ENCODE measurements at regions not wholly inside any gene's neighbourhood (a gene's known extent, or its start where the extent isn't known, plus 50 kb on each side); places are given as distances from the start of the nearest gene placed in this dataset.
"Not testable (repeated sequence)": the region's sequence is repeated elsewhere in the genome, so short reads cannot be mapped to it uniquely, and the experiment has no call there.

DNA sequence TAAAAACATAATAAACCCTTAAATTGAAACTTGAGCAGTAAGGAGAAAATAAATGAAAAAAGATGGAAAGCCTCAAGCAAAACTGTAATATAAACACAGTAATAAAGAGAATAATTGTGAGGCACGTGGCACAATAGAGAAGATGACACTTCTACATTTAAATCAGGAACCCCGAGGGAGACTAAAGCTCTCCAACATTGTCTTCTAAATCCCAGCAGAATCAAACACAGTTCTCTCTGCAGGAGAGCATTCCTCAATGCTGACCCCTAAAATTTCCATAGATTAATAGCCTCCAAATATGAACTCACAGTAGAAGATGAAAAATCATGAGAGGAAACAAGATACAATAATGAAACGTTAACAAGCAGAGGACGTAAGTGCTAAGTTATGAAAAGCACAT is 721.2 kb upstream of the COX7C start:
- DNase-seq = no peak

DNA sequence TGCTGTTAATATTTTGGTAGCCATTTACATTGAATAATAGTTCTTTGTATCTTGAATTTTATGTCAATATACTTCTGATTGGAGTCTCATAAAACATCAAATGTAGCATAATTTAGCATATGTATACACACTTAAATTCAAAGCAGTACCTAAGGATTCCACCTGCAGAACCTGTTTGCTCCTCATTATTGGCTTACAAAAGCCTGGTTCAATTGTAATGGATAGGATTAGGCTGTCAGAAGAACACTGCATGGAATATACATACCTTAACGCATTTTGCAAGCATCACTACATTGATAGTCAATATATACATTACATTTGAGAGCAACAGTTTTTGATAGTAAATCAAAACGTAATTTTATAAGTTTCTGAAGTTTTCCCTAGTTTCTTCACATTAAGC is 711.3 kb upstream of the COX7C start:
- no peak for DNase-seq

DNA sequence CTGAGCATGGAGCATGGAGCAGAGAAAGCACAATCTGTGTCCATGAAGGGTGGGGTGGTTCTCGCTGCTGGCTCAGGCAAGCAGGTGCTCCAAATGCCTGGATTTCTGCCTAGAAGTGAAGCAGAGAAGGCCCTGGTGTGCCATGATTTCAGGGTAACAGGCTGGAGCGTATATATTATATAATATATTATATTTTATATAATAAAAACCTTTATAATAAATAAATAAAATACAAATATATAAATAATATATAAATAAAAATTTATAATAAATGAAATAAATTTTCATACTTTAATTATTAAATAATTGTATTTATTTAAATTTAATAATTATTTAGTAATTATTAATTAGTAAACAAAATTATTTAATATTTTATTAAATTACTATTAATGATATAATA is 707.4 kb upstream of the COX7C start:
- no peak for DNase-seq

DNA sequence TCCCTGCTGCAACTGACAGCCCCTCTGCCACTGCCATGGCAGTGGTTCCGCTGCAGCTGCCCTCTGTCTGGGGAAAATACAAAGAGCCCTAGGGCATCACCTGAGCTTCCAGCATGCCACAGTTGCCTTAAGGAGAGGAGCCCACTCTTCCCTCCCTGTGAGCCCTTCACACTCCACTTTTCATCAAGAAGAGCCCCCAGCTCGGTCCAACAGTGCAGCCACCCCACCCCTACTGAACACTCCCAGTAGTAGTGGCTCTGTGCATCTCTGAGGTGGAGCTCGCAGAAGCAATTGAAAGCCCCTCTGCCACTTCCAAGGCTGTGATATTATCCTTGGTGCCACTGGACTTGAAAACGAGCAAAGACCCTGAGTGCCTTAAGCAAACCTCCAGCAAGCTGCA is 696.8 kb upstream of the COX7C start:
- DNase-seq = no peak

DNA sequence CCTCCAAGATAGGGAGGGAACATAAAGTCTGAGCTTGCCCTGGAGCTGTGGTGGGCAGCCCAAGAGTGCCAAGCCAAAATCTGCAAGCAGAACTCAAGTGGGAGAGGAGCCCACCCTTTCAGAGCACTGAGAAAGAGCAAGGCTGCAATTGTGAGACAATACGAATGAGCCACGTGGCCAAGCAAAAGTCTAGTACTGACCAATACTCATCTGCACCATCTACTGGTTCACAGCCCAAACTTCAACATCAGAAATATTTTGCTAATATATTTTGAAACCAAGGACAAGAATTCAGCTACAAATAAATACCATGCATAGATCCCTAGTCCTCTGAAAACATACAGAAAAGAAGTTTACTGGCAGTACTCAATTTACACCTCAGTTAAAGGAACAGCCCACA is 696.2 kb upstream of the COX7C start:
- no peak for DNase-seq

DNA sequence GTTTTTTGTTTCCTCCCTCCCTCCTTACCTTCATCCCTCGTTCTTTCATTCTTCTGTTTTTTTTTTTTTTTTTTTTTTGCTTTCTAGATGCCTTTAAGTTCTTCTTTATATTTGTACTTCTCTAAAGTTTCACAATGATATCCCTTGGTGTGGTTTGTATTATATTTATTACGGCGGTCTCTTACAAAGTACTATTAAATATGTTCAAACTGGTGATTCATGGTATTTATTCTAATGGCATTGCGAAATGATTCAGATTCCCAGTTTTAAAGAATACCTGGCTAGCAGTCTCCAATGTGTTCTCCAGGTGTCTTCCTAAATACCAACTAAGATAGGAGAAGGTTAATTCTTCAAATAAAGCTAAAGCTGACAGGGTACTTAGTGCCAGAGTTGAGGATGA is 690.1 kb upstream of the COX7C start:
- no peak for DNase-seq

DNA sequence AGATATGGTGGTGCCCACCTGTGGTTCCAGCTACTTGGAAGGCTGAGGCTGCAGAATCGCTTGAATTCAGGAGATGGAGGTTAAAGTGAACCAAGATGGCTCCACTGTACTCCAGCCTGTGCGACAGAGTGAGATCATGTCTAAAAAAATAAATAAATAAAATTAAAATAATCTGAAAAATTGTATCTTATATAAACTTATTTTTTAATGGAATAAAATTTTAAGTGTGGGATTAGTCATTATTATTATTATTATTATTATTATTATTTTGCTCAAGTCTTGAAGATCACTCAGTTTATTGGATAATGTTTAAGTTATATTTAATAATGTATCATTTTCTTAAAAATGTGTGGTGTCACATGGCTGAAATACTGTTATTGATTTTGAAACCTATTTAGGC is 688.0 kb upstream of the COX7C start:
- no peak for DNase-seq

DNA sequence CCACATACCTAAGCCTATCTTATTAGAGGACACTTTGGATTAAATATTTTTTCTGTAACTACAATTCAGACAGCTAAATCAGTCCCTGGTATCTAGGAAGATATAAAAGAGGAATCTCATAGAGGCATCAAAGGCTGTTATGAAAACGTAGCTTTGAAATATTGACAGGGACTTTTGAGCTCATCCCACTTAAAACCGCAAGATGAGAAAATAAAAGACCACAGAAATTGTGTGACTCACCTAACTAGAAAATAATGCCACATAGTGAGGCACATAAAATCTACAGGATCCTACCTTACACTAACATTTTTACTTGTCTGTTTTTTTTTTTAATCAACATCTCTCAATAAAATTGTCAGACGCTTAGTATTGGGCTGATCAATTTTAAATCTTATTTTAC is 686.5 kb upstream of the COX7C start:
- DNase-seq = no peak

DNA sequence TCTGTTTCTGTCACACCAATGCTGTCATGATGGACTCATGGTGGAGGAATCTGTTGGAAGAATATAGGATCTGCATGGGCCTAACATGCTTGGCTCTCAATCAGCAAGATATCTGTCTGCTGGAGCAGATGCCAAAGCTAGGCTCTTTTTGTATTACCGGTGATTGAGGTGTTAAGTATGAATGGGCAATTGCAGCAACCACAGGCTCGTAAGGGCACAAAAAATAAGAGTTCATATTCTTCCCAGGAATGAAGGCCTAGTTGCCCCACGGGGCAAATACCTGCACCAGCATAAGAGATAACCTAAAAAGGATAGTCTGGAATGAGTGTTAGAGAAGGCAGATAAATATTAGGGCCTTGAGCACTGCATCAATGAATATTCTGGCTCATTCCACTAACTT is 679.5 kb upstream of the COX7C start:
- DNase-seq = no peak

DNA sequence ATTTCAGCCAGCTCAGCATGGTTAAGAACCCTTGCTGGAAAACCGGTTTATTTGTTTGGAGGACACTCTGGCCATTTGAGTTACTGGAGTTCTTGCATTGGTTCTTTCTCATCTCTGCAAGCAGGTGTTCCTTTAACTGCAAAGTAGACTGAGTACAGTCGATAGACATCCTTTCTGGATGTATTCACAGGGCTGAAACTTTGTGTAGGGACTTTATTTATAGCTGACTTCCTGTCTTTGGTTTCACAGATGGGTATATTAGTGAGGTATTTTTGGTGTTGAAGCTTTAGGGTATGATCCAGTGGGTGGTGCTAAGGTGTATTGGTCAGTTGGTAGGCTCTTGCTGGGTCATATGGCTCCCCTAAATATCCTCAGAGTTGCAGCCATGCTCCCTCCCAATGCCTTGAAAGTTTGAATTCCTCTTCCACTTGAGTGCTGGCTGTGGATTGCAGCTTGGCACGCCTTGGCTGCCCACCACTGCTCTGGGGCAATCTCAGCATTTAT is 666.0 kb upstream of the COX7C start:
- no peak for DNase-seq

DNA sequence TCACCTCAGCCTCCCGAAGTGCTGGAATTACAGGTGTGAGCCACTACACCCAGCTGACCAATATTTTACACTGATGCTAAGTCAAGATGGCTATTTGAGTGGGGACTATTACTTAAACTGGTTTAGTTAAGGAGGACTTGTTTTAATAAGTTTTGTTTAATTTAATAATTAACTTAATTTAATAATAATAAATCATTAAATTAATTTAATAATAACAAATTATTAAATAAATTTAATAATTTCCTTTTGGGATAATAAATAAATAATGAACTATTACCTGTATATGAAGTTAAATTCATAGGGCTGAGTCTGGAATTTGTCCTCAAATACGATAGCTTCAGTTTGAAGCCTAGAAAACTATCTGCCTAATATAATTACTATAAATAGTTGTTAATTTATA is 665.1 kb upstream of the COX7C start:
- DNase-seq = no peak

DNA sequence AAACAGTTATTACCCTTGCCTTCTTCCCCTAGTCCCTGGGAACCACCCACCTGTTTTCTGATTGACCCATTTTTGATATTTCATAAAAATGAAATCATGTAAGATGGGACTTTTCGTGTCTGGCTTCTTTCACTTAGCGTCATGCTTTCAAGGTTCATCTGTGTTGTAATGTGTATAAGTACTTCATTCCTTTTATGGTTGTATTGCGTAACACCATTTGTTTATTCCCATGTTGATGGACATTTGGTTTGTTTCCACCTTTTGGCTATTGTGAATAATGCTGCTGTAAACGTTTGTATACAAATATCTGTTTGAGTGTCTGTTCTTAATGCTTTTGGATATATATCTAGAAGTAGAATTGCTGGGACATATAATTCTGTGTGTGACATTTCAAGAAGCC is 650.1 kb upstream of the COX7C start:
- DNase-seq = no peak

DNA sequence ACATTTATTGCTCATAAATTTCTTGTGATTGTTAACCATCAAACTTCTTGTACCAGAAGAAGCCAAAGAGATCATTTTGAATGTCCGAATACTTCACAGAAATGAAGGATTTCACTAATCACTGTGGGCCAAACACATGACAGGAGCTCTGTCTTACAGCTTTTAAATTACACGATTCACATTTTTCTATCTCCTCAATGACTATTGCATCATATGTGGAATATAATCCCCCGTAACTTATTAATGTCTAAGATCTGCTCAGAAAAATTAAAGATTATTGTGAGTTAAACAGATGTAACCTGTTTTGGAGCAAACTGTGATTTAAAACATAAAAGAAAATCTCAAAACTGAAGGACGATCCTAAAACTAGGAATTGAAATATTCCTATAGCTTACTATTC is 645.2 kb upstream of the COX7C start:
- no peak for DNase-seq

DNA sequence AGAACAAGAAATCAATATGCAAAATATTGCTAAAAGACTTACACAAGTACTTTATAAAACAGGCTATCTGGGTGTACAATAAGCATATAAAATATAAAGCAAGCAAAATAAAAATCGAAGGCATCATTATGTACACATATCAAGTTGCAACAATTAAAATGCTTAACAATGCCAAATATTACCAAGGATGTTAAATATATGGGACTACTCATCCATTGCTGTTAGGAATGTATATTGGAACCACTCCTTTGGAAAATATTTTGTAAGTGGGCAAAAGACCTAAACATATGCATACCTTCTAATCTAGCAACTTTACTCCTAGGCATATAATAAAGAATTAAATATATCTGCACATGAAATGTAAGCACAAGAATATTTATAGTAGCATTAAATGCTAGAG is 632.6 kb upstream of the COX7C start:
- DNase-seq = no peak

DNA sequence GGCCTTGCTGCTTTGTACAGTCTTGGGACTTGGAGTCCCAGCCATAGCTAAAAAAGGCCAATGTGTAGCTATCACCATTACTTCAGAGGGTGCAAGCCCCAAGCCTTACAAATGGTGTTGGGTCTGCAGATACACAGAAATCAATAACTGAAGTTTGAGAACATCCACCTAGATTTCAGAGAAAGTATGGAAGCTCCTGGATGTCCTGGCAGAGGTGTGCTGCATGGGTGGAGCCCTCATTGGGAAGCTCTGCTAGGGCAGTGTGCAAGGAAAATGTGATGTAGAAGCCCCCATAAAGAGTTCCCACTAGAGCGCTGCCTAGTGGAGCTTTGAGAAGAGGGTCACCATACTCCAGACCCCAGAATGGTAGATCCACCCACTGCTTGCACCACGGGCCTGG is 626.7 kb upstream of the COX7C start:
- DNase-seq = no peak

DNA sequence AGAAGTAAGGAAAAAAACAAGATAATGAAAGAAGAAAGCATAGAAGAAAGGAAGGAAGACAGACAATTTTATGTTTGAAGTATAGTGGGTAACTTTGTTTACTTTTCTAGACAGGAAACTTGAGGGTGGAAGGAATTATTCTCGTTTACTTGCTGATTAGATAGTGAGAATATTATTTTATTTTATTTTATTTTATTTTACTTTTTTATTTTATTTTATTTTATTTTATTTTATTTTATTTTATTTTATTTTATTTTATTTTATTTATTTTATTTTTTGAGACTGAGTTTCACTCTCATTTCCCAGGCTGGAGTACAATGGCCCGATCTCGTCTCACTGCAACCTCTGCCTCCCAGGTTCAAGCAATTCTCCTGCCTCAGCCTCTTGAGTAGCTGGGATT is 623.1 kb upstream of the COX7C start:
- DNase-seq = not testable (repeated sequence)

DNA sequence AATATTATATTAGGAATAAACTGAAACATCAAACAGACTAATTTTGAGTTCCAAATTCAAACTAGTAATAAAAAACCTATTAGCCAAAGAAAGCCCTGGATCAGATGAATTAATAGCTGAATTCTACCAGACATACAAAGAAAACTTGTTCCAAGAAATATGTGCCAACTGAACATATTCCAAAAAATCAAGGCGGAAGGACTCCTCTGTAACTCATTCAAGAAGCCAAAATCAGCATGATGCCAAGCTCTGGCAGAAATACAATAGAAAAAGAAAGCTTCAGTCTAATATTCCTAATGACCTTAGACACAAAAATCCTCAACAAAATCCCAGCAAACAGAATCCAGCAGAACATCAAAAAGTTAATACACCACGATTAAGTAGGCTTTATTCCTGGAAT is 619.1 kb upstream of the COX7C start:
- no peak for DNase-seq

DNA sequence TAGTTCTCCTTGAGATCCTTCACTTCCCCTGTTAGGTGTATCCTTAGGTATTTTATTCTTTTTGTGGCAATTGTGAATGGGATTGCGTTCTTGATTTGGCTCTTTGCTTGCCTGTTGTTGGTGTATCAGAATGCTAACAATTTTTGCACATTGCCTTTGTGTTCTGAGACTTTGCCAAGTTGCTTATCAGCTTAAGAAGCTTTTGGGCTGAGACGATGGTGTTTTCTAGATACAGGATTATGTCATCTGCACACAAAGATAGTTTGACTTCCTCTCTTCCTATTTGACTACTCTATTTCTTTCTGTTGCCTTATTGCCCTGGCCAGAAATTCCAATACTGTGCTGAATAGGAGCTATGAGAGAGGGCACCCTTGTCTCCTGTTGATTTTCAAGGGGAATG is 609.4 kb upstream of the COX7C start:
- no peak for DNase-seq

DNA sequence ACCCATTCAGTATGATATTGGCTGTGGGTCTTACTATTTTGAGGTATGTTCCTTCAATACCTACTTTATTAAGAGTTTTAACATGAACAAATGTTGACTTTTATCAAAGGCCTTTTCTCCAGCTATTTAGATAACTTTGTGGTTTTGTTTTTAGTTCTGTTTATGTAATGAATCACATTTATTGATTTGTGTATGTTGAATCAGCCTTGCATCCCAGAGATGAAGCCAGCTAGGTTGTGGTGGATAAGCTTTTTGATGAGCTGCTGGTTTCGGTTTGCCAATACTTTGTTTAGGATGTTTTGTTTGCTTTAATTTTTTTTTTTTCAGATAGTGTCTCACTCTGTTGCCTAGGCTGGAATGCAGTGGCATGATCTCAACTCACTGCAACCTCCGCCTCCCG is 609.0 kb upstream of the COX7C start:
- no peak for DNase-seq

DNA sequence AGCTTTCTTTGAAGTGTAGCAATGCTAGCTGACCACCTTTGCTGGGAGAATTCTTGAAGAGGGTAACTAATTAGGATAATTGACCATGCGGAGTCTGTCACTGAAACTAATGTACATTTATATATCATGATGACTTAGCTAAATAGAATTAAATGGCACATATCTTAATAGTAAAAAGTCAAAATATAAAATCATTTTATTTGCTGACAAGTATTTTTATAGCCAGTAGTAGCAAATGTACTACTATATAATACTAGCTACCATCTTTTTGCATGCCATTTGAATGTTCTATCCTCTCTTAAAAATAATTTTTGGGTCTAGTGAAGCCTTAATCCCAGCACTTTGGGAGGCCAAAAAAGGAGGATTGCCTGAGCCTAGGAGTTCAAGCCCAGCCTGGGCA is 605.8 kb upstream of the COX7C start:
- DNase-seq = no peak

DNA sequence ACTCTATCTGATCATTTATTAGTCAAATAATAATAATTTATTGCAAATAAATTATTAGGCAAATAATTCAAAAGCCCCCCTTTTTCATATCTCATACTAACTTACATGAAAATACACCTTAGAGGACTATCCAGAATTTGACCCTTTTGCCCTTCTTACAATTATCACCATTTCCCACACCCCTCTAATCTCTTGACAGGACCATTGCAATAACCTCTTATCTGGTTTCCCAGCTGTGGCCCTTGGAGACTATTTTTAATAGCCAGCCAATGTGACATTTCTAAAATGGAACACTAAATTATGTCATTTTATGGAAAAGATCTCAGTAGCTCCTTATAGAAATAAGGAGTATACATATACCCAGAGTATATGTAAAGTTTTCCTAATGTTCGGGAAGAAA is 588.4 kb upstream of the COX7C start:
- DNase-seq = no peak

DNA sequence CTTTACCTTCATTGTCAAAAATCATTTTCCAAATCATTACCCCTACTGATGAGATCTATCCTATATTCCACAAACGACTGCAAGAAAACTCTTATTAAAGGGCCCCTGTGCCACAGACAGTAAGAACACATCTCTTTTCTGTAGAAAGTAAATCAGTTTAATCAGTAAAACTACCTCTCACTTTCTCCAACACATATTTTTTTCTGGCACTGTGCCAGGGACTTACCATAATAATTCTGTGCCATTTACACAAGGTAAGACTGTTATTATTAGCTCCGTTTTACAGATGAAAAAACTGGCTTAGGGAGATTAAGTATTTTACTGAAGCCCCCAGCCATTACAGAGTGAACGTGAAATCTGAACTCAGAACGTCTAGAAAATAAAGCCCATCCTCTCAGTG is 587.0 kb upstream of the COX7C start:
- DNase-seq = no peak

DNA sequence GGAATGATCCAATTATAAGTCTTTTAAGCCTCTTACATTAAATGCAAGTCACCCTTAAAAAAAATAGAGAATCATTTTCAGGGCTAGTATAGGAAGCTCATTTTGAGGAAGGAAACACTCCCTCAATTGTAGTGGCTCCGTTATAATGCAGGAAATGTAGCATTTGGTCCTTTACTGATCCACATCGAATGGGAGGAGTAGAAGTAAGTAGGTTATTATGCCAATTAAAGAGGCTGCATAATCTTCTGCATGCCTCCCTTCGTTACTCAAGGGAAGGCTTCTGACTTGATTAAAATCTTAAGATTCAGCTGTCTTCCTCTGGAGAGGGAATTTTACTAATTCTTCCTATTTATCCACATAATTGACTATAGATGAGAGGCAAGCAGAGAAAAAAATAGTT is 579.2 kb upstream of the COX7C start:
- no peak for DNase-seq

DNA sequence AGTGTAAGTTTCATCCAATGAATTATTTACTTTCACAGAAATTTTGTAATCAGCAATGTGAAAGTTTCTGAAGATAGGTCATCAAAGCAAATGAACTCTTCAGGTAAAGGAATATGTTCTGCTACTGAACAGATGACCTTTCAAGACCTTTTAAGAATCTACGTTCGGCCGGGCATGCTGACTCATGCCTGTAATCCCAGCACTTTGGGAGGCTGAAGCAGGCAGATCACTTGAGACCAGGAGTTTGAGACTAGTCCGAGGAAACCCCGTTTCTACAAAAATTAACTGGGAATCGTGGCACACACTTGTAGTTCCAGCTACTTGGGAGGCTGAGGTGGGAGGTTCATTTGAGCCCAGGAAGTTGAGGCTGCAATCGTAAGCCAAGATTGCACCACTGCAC is 578.4 kb upstream of the COX7C start:
- DNase-seq = no peak

DNA sequence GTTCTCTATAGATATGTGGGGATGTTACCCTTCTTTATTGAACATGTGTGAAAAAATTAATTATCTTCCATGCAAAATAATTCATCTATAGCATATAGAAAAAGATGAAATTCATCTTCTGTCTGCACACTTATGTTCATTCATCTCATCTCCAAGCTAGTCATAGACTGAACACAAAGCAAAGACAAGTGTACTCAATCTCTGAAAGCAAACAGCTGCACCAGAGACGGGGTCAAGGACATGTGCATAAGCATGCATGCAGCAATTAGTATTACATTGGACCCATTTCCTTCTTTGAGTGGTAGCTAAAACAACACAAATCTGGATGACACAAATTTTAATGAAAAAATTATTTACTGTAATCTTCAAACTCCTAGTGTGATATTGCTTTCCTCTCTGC is 547.0 kb upstream of the COX7C start:
- DNase-seq = no peak

DNA sequence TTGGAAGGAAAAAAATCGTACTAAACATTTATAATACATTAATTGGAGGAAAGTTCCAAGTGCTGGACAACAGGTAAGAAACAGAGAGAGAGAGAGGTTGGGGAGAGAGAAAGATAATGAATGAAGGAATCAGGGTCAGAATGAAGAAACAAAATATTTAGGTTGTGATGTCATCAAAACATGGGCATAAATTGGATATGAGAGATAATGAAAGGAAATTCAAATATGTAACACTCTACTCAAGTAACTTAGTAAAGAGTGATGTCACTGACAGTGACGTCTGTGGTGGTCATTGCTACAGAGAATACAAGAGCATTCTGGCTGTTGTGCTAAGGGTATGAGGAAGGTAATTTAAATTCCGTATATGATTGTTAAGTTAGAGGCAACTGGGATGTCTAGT is 543.4 kb upstream of the COX7C start:
- no peak for DNase-seq
